Erythroblast (primary cell): ENCODE measurements at regions not wholly inside any gene's neighbourhood (a gene's known extent, or its start where the extent isn't known, plus 50 kb on each side); places are given as distances from the start of the nearest gene placed in this dataset.

Source experiments
- GATA1 ChIP-seq: IDR thresholded peaks from 2 replicates; pipeline ENCODE4 v1.6.1; 2011; ENCODE audit warnings: low read depth, mild to moderate bottlenecking, control low read depth, low read length, moderate library complexity
- POLR2A ChIP-seq: IDR thresholded peaks from 2 replicates; pipeline ENCODE4 v1.6.1; 2011; ENCODE audit warnings: mild to moderate bottlenecking, low read length

GRCh38 chr16:26344240-26344776, 652.5 kb downstream of the HS3ST4 start:
- TF ChIP-seq POLR2A (no peak), GATA1 (no peak)
